Nucleus accumbens (tissue), 56 donors: ENCODE measurements at regions not wholly inside any gene's neighbourhood (a gene's known extent, or its start where the extent isn't known, plus 50 kb on each side); places are given as distances from the start of the nearest gene placed in this dataset.

Source experiments
- DNase-seq, 56 donors: peaks; one replicate each; lab custom pipeline; 2025; lab: John Stamatoyannopoulos, UW

GRCh38 chr9:26026423-26027100 is 348.3 kb upstream of the TUSC1 start:
- DNase-seq: no peak

GRCh38 chr9:26013199-26013598 is 335.0 kb upstream of the TUSC1 start:
- no peak for DNase-seq

GRCh38 chr9:26012797-26013196 is 334.6 kb upstream of the TUSC1 start:
- DNase-seq: no peak

- DNase-seq: no peak
Measured at GRCh38 chr9:25994605-25995004, 316.4 kb upstream of the TUSC1 start.

GRCh38 chr9:25990376-25990775 is 312.1 kb upstream of the TUSC1 start:
- DNase-seq: no peak

GRCh38 chr9:25975667-25976066 is 297.4 kb upstream of the TUSC1 start:
- DNase-seq: no peak

- peak in 16 of 56 donors; percentile 1 to 25 (median 4) for DNase-seq
Measured at GRCh38 chr9:25964239-25964638, 286.0 kb upstream of the TUSC1 start.

GRCh38 chr9:25960178-25960577 is 281.9 kb upstream of the TUSC1 start:
- DNase-seq: no peak

- no peak for DNase-seq
Measured at GRCh38 chr9:25954209-25954608, 276.0 kb upstream of the TUSC1 start.

- no peak for DNase-seq
Measured at GRCh38 chr9:25948182-25948581, 269.9 kb upstream of the TUSC1 start.

GRCh38 chr9:25939126-25939525 is 260.9 kb upstream of the TUSC1 start:
- no peak for DNase-seq

GRCh38 chr9:25936031-25936430 is 257.8 kb upstream of the TUSC1 start:
- DNase-seq: no peak

GRCh38 chr9:25935188-25935587 is 256.9 kb upstream of the TUSC1 start:
- DNase-seq: no peak

GRCh38 chr9:25918761-25919160 is 240.5 kb upstream of the TUSC1 start:
- no peak for DNase-seq

GRCh38 chr9:25917731-25918362 is 239.6 kb upstream of the TUSC1 start:
- no peak for DNase-seq

GRCh38 chr9:25913806-25914205 is 235.6 kb upstream of the TUSC1 start:
- DNase-seq: no peak

GRCh38 chr9:25904701-25905100 is 226.5 kb upstream of the TUSC1 start:
- DNase-seq: no peak

- DNase-seq: no peak
Measured at GRCh38 chr9:25891527-25891926, 213.3 kb upstream of the TUSC1 start.

GRCh38 chr9:25889661-25890060 is 211.4 kb upstream of the TUSC1 start:
- no peak for DNase-seq

- DNase-seq: no peak
Measured at GRCh38 chr9:25876248-25876647, 198.0 kb upstream of the TUSC1 start.

- no peak for DNase-seq
Measured at GRCh38 chr9:25864509-25864908, 186.3 kb upstream of the TUSC1 start.

GRCh38 chr9:25861421-25861820 is 183.2 kb upstream of the TUSC1 start:
- no peak for DNase-seq

- DNase-seq: no peak
Measured at GRCh38 chr9:25857147-25857546, 178.9 kb upstream of the TUSC1 start.
